GM12892 (cell line): ENCODE measurements at regions not wholly inside any gene's neighbourhood (a gene's known extent, or its start where the extent isn't known, plus 50 kb on each side); places are given as distances from the start of the nearest gene placed in this dataset.

Source experiments
- POLR2A ChIP-seq: IDR thresholded peaks from 2 replicates; pipeline ENCODE4 v1.6.1; 2011; ENCODE audit warnings: low read depth, low read length, control low read depth
- POLR2AphosphoS5 ChIP-seq: IDR thresholded peaks from 2 replicates; pipeline ENCODE4 v1.6.1; 2011; ENCODE audit warnings: low read depth, low read length, control low read depth

- no peak for TF ChIP-seq POLR2A
- no peak for TF ChIP-seq POLR2AphosphoS5
Measured at GRCh38 chr9:16322849-16323248, 547.6 kb downstream of the BNC2 start.
